Choroid plexus epithelial cell (primary cell): ENCODE measurements at regions not wholly inside any gene's neighbourhood (a gene's known extent, or its start where the extent isn't known, plus 50 kb on each side); places are given as distances from the start of the nearest gene placed in this dataset.

Experiments
- DNase-seq: peaks from one replicate; pipeline ENCODE4 v3.0.0-alpha.2; 2010; ENCODE audit warnings: low read depth
- H3K4me3 ChIP-seq: 2 replicates; pipeline ENCODE4 v1.5.1; 2011; ENCODE audit warnings: low read depth, mild to moderate bottlenecking, control low read depth, low read length, moderate library complexity
- TF ChIP-seq, protein P1 (sequence below): conservative IDR thresholded peaks from 2 replicates; pipeline ENCODE4 v1.5.1; 2011; ENCODE audit warnings: low read depth, mild to moderate bottlenecking, control low read depth, inconsistent platforms, low read length, moderate library complexity

GRCh38 chr7:85316489-85316888 lies 129.6 kb upstream of the SEMA3D start:
- DNase-seq, result no peak
- TF ChIP-seq, protein P1, sequence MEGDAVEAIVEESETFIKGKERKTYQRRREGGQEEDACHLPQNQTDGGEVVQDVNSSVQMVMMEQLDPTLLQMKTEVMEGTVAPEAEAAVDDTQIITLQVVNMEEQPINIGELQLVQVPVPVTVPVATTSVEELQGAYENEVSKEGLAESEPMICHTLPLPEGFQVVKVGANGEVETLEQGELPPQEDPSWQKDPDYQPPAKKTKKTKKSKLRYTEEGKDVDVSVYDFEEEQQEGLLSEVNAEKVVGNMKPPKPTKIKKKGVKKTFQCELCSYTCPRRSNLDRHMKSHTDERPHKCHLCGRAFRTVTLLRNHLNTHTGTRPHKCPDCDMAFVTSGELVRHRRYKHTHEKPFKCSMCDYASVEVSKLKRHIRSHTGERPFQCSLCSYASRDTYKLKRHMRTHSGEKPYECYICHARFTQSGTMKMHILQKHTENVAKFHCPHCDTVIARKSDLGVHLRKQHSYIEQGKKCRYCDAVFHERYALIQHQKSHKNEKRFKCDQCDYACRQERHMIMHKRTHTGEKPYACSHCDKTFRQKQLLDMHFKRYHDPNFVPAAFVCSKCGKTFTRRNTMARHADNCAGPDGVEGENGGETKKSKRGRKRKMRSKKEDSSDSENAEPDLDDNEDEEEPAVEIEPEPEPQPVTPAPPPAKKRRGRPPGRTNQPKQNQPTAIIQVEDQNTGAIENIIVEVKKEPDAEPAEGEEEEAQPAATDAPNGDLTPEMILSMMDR, result no peak
- no peak overlapping the region for H3K4me3 ChIP-seq

GRCh38 chr7:85310301-85310700 lies 123.4 kb upstream of the SEMA3D start:
- TF ChIP-seq, protein P1, result no peak
- H3K4me3 ChIP-seq, result no peak overlapping the region
- no peak for DNase-seq

GRCh38 chr7:85306115-85306514 lies 119.3 kb upstream of the SEMA3D start:
- TF ChIP-seq, protein P1, result no peak
- no peak overlapping the region for H3K4me3 ChIP-seq
- no peak for DNase-seq

- DNase-seq, result no peak
- H3K4me3 ChIP-seq, result no peak overlapping the region
- TF ChIP-seq, protein P1, result no peak
Observed at GRCh38 chr7:85294176-85294575, 107.3 kb upstream of the SEMA3D start.

DNA sequence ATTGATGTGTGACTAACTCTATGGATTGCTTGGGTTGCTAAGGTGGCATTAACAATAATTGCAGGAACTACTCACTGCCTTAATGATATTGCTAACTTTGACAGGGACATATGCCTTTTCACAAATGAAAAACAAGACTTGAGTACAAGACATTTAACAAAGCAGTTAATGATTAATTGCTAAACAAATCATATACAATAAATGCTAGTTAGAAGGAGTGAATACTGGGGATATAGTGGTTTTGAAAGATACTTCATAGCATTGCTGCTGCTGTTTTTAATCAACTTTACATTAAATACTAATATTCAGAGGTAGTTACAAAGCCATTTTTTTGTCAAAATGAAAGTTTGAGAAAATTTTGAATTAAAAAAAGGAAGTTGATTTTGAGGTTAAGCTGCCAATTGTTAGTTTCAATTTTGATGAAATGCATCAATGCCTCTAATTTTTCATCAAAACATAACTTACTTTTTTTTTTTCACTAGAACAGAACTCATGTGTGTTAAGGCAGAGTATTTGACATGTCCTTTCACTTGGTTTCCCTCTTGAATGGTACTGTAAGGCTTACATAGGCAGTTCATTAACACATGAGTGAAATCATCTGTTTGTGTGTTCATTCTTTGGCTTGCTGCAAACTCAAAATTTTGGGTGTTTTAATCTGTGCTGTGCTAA lies 106.2 kb upstream of the SEMA3D start:
- no peak for DNase-seq
- no peak overlapping the region for H3K4me3 ChIP-seq
- TF ChIP-seq, protein P1, result no peak

DNA sequence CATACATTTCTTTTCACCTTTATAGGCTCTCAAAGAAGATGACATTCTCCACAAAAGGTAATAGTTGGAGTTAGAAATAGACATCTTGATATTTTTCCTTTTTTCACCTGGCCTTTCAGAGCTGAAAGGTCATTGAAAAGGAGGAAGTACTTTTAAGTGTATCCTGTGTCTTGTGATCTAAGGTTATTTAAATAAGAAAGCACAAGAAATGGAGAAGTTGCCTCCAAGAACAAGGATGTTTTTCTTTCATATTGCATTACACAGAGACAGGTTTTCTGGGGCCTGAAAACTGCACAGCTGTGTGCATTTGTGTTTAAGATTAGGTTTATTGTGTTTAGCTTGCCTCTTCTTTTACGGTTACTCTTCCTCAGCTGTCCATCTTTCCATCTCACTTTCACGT lies 103.4 kb upstream of the SEMA3D start:
- TF ChIP-seq, protein P1, result no peak
- no peak overlapping the region for H3K4me3 ChIP-seq
- DNase-seq, result no peak

GRCh38 chr7:85289279-85289678 lies 102.4 kb upstream of the SEMA3D start:
- TF ChIP-seq, protein P1, result no peak
- no peak overlapping the region for H3K4me3 ChIP-seq
- no peak for DNase-seq
